Liver (tissue), 7 donors: ENCODE measurements at regions not wholly inside any gene's neighbourhood (a gene's known extent, or its start where the extent isn't known, plus 50 kb on each side); places are given as distances from the start of the nearest gene placed in this dataset.

Source experiments
- DNase-seq: peaks from one replicate; pipeline ENCODE4 v3.0.0-alpha.2; 2017; ENCODE audit warnings: low spot score
- H3K27ac ChIP-seq, 2 donors: one replicate each; pipeline ENCODE4 v1.7.0; 2013; ENCODE audit warnings: inconsistent platforms in 2 of 2, low read length in 2 of 2, control low read depth in 1 of 2, low read depth in 1 of 2, mild to moderate bottlenecking in 1 of 2
- H3K27me3 ChIP-seq, 4 donors: one replicate each; pipeline versions ENCODE4 v1.6.1 to v1.7.0; 2013; ENCODE audit warnings: low read length in 3 of 4, inconsistent platforms in 1 of 4, mild to moderate bottlenecking in 1 of 4, moderate library complexity in 1 of 4; ENCODE audit not compliant: control insufficient read depth in 4 of 4, insufficient read depth in 4 of 4
- H3K36me3 ChIP-seq, 4 donors: one replicate each; pipeline versions ENCODE4 v1.6.1 to v1.7.0; 2013; ENCODE audit warnings: low read length in 3 of 4, mild to moderate bottlenecking in 3 of 4, low read depth in 1 of 4, moderate library complexity in 1 of 4; ENCODE audit not compliant: control insufficient read depth in 4 of 4, insufficient read depth in 3 of 4
- H3K4me1 ChIP-seq, 4 donors: one replicate each; pipeline versions ENCODE4 v1.6.1 to v1.7.0; 2013; ENCODE audit warnings: low read length in 3 of 4, mild to moderate bottlenecking in 3 of 4, moderate library complexity in 1 of 4; ENCODE audit not compliant: control insufficient read depth in 4 of 4, insufficient read depth in 4 of 4
- H3K4me3 ChIP-seq, 3 donors: one replicate each; pipeline versions ENCODE4 v1.6.1 to v1.7.0; 2013; ENCODE audit warnings: low read length in 3 of 3, control low read depth in 1 of 3, low read depth in 1 of 3, mild to moderate bottlenecking in 1 of 3
- H3K9ac ChIP-seq, 2 donors: one replicate each; pipeline ENCODE4 v1.7.0; 2013; ENCODE audit warnings: low read length in 2 of 2, mild to moderate bottlenecking in 2 of 2, moderate library complexity in 2 of 2, control low read depth in 1 of 2, low read depth in 1 of 2
- H3K9me3 ChIP-seq, 4 donors: one replicate each; pipeline versions ENCODE4 v1.6.1 to v1.7.0; 2013; ENCODE audit warnings: low read length in 3 of 4; ENCODE audit not compliant: control insufficient read depth in 4 of 4
- EGR1 ChIP-seq, 2 donors: IDR thresholded peaks; 2 replicates each; pipeline ENCODE4 v1.6.1; 2016 to 2018; ENCODE audit warnings: antibody characterized with exemption in 2 of 2, low read depth in 2 of 2
- FOXA1 ChIP-seq: IDR thresholded peaks from 2 replicates; pipeline ENCODE4 v1.6.1; 2016; ENCODE audit warnings: antibody characterized with exemption
- FOXA2 ChIP-seq: IDR thresholded peaks from 2 replicates; pipeline ENCODE4 v1.6.1; 2016; ENCODE audit warnings: antibody characterized with exemption
- HNF4A ChIP-seq, 2 donors: conservative IDR thresholded peaks; 2 replicates each; pipeline ENCODE4 v1.6.1; 2016; ENCODE audit warnings: antibody characterized with exemption in 2 of 2, mild to moderate bottlenecking in 2 of 2
- JUND ChIP-seq, 2 donors: IDR thresholded peaks; 2 replicates each; pipeline ENCODE4 v1.6.1; 2016; ENCODE audit warnings: antibody characterized with exemption in 2 of 2
- MAX ChIP-seq: IDR thresholded peaks from 2 replicates; pipeline ENCODE4 v1.6.1; 2016; ENCODE audit warnings: antibody characterized with exemption
- NR2F2 ChIP-seq: IDR thresholded peaks from 2 replicates; pipeline ENCODE4 v1.6.1; 2016; ENCODE audit warnings: antibody characterized with exemption
- REST ChIP-seq: IDR thresholded peaks from 2 replicates; pipeline ENCODE4 v1.6.1; 2016; ENCODE audit warnings: antibody characterized with exemption, mild to moderate bottlenecking
- RXRA ChIP-seq, 2 donors: IDR thresholded peaks; 2 replicates each; pipeline ENCODE4 v1.6.1; 2017 to 2018; ENCODE audit warnings: antibody characterized with exemption in 2 of 2, mild to moderate bottlenecking in 1 of 2
- SP1 ChIP-seq: IDR thresholded peaks from 2 replicates; pipeline ENCODE4 v1.6.1; 2018; ENCODE audit warnings: antibody characterized with exemption, mild to moderate bottlenecking
- TAF1 ChIP-seq: conservative IDR thresholded peaks from 2 replicates; pipeline ENCODE4 v1.6.1; 2016; ENCODE audit warnings: antibody characterized with exemption, mild to moderate bottlenecking
- YY1 ChIP-seq: IDR thresholded peaks from 2 replicates; pipeline ENCODE4 v1.6.1; 2016; ENCODE audit warnings: antibody characterized with exemption, mild to moderate bottlenecking
- WGBS: extraction: QIAGEN DNeasy Blood & Tissue Kit; methylation state at CpG from one replicate; pipeline ENCODE4 v1.1.7; 2013; 5-methylcytosine and 5-hydroxymethylcytosine counted together
- TF ChIP-seq, protein P1 (sequence below): IDR thresholded peaks from 2 replicates; pipeline ENCODE4 v1.6.1; 2016; ENCODE audit warnings: antibody characterized with exemption
- donor health status: healthy.
- donor health status: healthy.
- donor health status: healthy.
- donor health status: healthy.

GRCh38 chr2:66082581-66082980 is 352.3 kb upstream of the MEIS1 start:
- H3K27me3 ChIP-seq: no peaks in the 10 kb centered on the region
- no peak for DNase-seq
- no peaks in the 10 kb centered on the region for H3K4me1 ChIP-seq
- no peak overlapping the region for H3K27ac ChIP-seq
- TF ChIP-seq HNF4A (conservative IDR thresholded peaks at IDR 0.05) (no peak), EGR1 (IDR thresholded peaks at IDR 0.05; ENCODE audit: low read depth in 2 of 2) (no peak)
- H3K9ac ChIP-seq: no peak overlapping the region
- no peak overlapping the region for H3K4me3 ChIP-seq
- 95% methylated on average over 1 of the region's 1 CpG for WGBS
- H3K9me3 ChIP-seq: peaks cover 0 to 4% (median 0%) of the 10 kb centered on the region in 4 donors
- H3K36me3 ChIP-seq: no peaks in the 10 kb centered on the region

GRCh38 chr2:66080127-66080526 is 354.8 kb upstream of the MEIS1 start:
- 57% methylated on average over 5 of the region's 5 CpGs for WGBS

More at GRCh38 chr2:66080127-66080526, 354.8 kb upstream of the MEIS1 start:
- no peak overlapping the region for H3K4me3 ChIP-seq
- H3K9me3 ChIP-seq: no peaks in the 10 kb centered on the region
- H3K9ac ChIP-seq: no peak overlapping the region
- H3K27me3 ChIP-seq: peaks cover 0 to 3% (median 0%) of the 10 kb centered on the region in 4 donors
- no peak for TF ChIP-seq JUND (IDR thresholded peaks at IDR 0.05)
- TF ChIP-seq RXRA (IDR thresholded peaks at IDR 0.05): no peak
- TF ChIP-seq FOXA1: no peak
- TF ChIP-seq EGR1 (IDR thresholded peaks at IDR 0.05; ENCODE audit: low read depth in 2 of 2): no peak
- no peak for TF ChIP-seq YY1
- TF ChIP-seq HNF4A (conservative IDR thresholded peaks at IDR 0.05): no peak
- TF ChIP-seq SP1: no peak
- TF ChIP-seq REST: no peak
- no peak for TF ChIP-seq NR2F2
- TF ChIP-seq MAX: no peak
- TF ChIP-seq, protein P1, sequence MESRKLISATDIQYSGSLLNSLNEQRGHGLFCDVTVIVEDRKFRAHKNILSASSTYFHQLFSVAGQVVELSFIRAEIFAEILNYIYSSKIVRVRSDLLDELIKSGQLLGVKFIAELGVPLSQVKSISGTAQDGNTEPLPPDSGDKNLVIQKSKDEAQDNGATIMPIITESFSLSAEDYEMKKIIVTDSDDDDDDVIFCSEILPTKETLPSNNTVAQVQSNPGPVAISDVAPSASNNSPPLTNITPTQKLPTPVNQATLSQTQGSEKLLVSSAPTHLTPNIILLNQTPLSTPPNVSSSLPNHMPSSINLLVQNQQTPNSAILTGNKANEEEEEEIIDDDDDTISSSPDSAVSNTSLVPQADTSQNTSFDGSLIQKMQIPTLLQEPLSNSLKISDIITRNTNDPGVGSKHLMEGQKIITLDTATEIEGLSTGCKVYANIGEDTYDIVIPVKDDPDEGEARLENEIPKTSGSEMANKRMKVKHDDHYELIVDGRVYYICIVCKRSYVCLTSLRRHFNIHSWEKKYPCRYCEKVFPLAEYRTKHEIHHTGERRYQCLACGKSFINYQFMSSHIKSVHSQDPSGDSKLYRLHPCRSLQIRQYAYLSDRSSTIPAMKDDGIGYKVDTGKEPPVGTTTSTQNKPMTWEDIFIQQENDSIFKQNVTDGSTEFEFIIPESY: no peak
- no peak for TF ChIP-seq TAF1
- no peak for TF ChIP-seq FOXA2
- DNase-seq: no peak
- H3K27ac ChIP-seq: no peak overlapping the region
- H3K36me3 ChIP-seq: no peaks in the 10 kb centered on the region
- H3K4me1 ChIP-seq: no peaks in the 10 kb centered on the region
